Endometrium (tissue), 2 donors: ENCODE measurements at regions not wholly inside any gene's neighbourhood (a gene's known extent, or its start where the extent isn't known, plus 50 kb on each side); places are given as distances from the start of the nearest gene placed in this dataset.

Experiments
- FAIRE-seq: peaks from 2 replicates; lab custom pipeline; 2012; peaks lifted over from hg19 to GRCh38; lab: Jason Lieb, UNC
- donor health status: control.
- donor health status: control.

DNA sequence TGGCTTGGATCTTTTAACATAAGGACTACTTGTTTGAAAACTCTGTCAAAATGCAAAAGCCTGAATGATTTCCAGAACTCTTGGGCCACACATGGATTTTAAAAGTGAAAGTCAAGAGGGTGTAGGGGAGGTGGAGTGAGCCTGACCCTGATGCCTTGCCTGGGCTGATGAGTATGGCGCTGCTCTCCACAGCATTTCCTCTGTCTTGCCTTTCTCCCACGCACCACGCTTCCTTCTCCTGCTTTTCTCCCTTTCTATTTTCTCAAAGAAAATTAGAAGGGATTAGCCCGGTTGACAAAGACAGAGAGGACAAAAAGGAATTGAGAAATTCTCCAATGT lies 207.0 kb upstream of the CCDC68 start:
- no peak for FAIRE-seq

DNA sequence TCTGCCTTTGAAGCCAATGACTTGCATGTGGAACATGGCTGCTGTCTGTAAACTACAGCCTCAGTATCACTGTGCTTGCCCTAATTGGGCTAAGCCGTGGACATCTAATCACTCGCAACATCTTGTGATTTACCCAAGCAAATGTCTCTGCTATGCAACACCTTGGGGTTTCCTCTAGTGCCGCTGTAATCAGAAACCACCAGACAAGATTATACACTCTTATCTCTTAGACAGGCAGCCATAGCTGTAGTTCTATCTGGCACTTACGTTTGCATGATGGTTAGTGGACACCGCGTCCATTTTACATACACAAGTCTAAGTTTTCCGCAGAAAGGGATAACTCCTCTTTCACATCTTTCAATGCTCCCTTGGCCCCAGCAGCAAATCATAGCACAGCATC lies 204.3 kb upstream of the CCDC68 start:
- FAIRE-seq = no peak

GRCh38 chr18:55161916-55162315 lies 202.7 kb upstream of the CCDC68 start:
- no peak for FAIRE-seq

GRCh38 chr18:55159027-55159426 lies 199.8 kb upstream of the CCDC68 start:
- FAIRE-seq = no peak

- no peak for FAIRE-seq
These were observed 199.3 kb upstream of the CCDC68 start for GRCh38 chr18:55158570-55158969.

DNA sequence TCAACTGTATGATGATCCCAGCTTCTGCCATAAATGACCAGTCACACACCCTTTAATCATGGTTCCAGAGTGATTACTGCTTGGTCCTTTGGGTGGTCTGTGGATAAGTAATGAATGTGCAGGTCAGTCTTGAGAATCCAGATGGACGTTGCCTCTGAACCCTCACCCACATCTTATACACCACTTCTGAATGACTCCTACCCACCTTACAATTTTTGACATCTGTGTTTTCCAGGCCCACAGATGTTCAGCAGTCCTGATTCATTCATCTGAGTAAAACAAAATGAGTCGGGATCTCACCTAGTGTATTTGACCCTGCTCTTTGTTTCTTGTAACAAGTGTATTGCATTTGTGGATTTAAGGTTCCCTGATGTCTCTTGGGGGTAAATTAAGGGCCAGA lies 194.1 kb upstream of the CCDC68 start:
- FAIRE-seq = no peak

DNA sequence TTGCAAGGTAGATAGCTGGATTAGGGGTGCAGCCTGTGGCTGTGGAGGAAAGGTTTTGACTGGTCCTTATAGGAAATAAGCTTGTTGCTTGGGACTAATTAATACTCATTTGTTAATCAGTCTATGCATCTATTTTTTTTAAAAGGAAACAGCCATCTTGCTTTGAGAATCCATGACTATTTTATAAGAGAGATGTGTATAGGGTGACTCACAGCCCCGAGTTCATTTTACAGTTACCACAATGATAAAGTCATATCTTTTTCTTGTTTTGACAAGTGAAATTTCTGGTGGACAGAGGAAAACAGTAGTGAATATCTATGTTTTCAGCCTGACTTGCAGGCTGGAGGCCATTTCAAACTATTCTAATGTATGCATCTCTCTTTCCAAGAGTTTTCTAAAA lies 193.5 kb upstream of the CCDC68 start:
- FAIRE-seq = no peak

- FAIRE-seq = no peak
These were observed 190.7 kb upstream of the CCDC68 start for GRCh38 chr18:55149994-55150393.

DNA sequence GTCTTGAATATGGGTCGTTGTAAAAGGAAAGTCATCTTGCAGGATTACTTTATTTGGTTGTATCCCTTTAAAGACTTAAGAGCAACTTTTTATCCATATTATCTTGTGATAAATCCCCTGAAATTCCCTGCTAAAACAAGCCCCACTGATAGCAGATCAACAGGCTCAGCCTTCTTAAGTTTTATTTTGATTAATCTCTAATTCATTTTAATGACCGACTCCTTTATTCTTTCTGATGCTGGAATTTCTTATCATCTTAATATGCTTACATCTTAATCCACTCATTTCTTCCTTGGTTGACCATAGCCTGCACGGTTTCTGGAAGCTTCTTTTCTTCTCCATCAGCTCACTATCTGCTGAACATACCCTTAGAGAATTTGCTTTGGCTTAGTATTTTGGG lies 188.5 kb upstream of the CCDC68 start:
- no peak for FAIRE-seq

- FAIRE-seq = no peak
These were observed 185.1 kb upstream of the CCDC68 start for GRCh38 chr18:55144193-55144930.

DNA sequence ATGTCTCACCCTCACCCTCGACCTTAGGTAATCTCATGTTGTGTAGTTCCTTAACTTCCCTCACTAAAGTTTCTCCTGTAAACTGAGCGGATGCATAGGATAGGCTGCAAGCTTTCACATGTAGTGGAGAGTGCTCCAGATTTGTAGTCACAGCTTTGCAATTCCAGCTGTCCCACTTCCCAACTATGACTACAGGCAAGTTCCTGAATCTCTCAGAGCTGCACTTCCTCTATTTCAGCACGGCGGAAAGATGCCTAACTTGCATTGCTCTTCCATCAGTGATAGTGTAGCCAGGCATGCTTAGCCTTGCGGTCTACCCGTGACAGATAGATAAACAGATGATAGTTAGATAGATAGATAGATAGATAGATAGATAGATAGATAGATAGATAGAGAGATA lies 183.1 kb upstream of the CCDC68 start:
- FAIRE-seq = no peak

DNA sequence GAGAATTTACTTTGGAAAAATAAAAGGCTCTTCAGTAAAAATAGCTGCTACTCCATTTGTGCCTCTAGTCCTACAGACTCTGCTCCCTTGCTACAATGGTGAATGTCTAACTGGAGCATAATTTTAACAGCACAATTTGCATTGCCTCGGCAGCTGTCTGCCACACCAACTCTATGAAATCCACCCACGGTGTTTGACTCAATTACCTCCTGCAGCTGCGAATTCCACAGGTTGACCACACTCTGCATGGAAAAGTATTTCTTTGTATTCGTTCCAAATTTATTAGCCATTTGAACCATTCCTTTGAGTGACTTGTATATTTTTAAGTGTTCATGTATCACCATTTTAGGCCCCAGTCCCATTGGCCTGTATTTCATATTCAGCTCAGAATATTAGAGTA lies 182.1 kb upstream of the CCDC68 start:
- FAIRE-seq = no peak

DNA sequence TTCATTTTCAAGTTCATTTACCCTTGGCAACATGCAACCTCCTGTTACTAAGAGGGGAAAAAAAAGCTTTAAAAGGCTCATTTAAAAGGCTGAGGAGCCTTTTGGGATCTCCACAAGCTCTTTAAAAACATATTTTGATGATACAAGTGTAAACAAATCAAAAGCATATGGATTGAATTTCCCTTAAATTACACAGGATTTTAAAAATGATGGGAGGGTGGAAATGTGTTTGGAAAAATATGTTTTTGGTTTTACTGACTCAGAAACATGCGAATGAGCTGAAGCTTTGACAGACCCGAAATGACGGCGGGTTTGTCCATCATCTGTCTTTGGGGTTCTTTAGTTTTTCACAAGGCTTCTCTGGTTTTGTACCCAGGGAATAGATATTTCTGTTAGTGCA lies 180.6 kb upstream of the CCDC68 start:
- FAIRE-seq = no peak

- FAIRE-seq = no peak
These were observed 180.0 kb upstream of the CCDC68 start for GRCh38 chr18:55139307-55139706.

DNA sequence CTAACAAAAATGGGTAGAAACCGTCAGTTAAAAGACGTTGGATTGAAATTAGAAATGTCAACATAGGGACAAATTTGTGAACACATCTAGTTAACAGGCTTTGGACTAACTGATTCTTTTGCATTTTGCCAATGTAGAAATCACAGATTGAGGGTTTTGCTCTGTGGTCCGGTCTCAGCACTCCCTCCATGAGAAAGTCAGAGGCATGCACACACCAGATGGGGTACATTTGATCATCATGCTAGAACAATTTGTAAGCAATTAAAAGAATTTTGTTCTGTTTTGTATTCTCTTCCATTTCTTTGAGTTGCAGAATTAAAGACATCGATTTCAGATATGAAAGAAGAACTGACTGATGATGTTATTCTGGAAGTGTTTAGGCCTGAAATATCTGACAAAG lies 179.1 kb upstream of the CCDC68 start:
- no peak for FAIRE-seq

DNA sequence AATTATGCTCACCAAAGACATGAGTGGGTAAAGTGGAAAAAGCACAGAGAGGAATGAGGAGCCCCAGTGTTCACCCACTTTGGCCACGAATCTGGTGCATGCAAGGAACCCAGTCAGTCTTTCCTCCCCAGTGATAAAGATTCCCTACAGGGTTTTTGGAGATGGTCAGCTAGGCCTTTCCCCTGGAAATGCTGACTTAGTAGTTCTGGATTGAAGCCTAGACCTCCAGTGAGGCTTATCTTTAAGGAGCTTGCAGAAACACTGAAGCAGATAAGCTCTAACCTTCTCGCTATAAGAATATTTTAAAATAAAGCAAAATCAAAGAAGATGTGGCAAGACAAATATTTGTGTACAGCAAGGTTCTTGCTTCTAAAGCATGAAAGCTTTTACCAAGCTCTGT lies 178.3 kb upstream of the CCDC68 start:
- no peak for FAIRE-seq

DNA sequence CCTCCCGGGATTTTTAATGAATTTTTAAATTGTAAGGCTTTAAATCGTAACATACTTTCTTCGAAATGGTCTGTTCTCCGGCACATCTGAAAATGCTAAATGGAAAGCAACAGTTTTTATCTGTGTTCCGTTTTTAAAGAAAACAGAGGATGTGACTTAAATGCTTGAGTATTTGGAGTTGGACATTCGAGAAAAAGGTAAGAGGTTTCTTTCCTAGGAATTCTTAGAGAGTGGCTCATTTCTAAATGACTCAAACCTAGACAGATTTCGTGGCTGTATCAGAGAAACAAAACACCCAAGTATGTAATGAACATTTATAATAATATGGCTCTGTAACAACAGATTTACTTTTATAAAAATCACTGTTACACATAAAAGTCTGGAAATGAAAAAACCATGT lies 177.6 kb upstream of the CCDC68 start:
- no peak for FAIRE-seq

GRCh38 chr18:55136258-55136657 lies 177.0 kb upstream of the CCDC68 start:
- FAIRE-seq = no peak

DNA sequence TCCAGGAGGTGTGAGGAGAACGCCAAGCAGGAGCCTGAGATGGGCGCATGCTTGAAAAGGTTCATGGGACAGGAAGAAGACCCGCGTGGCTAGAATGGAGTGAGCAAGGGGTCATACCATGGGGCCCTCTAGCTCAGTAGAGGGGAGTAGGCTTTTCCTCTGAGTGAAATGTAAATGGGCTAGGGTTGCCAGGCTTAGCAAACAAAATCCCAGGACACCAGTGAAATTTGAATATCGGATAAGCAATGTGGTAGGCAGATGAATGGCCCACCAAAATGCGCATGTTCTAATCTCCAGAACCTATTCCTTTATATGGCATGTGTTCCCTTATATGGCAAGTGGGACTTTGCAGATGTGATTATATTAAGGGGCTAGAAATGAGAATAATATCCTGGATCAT lies 174.1 kb upstream of the CCDC68 start:
- no peak for FAIRE-seq

DNA sequence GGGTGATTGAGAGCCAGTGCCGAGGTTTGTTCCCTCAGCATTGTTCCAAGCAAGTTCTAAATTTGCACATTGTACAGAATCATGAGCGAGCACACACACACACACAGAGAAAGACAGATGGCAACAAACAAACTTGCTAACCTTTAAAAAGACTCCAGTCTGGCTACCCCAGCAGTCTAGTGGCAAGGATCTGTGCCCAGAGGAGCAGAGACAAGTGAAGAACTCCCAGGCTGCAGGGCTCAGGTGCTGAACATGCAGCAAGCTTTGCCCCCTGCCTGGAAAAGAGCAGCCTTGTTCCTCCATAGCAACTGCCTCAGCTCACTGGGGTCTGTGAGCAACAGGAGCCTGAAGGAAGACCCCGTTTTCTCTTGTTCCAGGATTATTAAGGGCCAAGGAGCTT lies 169.2 kb upstream of the CCDC68 start:
- FAIRE-seq = no peak

DNA sequence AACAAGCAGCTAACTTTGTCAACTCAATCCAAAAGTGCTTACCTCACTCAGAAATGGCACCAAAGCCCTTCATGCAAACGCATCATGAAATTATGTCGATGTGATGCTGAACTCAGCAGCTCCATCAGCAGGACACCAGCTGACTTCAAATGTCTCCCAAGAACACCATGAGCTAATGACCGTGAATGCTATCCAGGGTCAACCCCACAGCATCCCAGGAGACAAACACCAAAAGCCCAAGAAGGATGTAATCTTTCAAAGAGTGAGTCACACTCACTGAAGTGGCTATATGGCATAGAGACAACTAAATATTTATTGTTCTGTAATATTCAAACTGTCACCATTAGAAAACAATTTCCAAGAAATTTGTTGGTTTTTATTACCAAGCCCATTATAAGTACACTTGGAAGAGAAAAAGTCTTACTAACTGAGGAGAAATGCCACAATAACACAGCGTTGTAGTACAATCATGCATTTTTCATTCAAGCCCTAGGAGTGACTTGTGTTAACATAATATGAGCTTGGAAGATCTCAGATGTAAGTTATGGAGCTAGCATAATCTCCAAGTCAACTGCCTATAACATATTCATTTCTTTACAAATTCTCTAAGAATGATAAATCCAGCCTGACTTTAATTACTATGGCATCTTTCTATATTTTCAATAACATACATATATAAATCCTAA lies 165.0 kb upstream of the CCDC68 start:
- peak; percentile 69 for FAIRE-seq

DNA sequence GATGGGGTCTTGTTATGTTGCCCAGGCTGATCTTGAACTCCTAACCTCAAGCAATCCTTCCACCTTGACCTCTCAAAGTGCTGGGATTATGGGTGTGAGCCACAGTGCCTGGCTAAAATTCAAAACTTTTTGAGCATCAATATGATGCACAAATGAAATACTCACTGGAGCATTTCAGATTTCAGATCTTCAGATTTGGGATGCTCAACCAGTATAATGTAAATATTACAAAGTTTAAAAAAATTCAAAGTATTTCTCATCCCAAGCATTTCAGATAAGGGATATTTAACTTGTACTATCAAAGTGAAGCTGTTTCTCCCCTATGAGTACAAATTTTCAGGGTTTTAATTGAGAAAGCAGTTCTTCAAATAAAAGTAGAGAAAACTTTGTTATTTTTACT lies 164.1 kb upstream of the CCDC68 start:
- FAIRE-seq = no peak

- no peak for FAIRE-seq
These were observed 162.3 kb upstream of the CCDC68 start for GRCh38 chr18:55121397-55122170.
